ENCODE measurements at regions not wholly inside any gene's neighbourhood (a gene's known extent, or its start where the extent isn't known, plus 50 kb on each side); places are given as distances from the start of the nearest gene placed in this dataset.
"Not testable (repeated sequence)": the region's sequence is repeated elsewhere in the genome, so short reads cannot be mapped to it uniquely, and the experiment has no call there.

GRCh38 chr1:83065952-83066727 lies 932.8 kb downstream of the TTLL7 start:
- DNase-seq: no peak

GRCh38 chr1:83064589-83065242 lies 934.2 kb downstream of the TTLL7 start:
- no peak for DNase-seq

GRCh38 chr1:83060651-83061390 lies 938.1 kb downstream of the TTLL7 start:
- peak; percentile 87 for DNase-seq

GRCh38 chr1:83060221-83060620 lies 938.7 kb downstream of the TTLL7 start:
- DNase-seq: peak; percentile 32

GRCh38 chr1:83058327-83058726 lies 940.6 kb downstream of the TTLL7 start:
- no peak for DNase-seq

- DNase-seq: no peak
Observed at GRCh38 chr1:83055391-83056170, 943.4 kb downstream of the TTLL7 start.

- DNase-seq: no peak
Observed at GRCh38 chr1:83053446-83053845, 945.5 kb downstream of the TTLL7 start.

- DNase-seq: no peak
Observed at GRCh38 chr1:83052865-83053264, 946.1 kb downstream of the TTLL7 start.

GRCh38 chr1:83051053-83051452 lies 947.9 kb downstream of the TTLL7 start:
- DNase-seq: not testable (repeated sequence)

GRCh38 chr1:83043244-83043643 lies 955.7 kb downstream of the TTLL7 start:
- DNase-seq: no peak

- not testable (repeated sequence) for DNase-seq
Observed at GRCh38 chr1:83039091-83039490, 959.8 kb downstream of the TTLL7 start.

- DNase-seq: no peak
Observed at GRCh38 chr1:83034851-83035250, 964.1 kb downstream of the TTLL7 start.

- DNase-seq: no peak
Observed at GRCh38 chr1:83033682-83034081, 965.2 kb downstream of the TTLL7 start.

- no peak for DNase-seq
Observed at GRCh38 chr1:83029916-83030315, 969.0 kb downstream of the TTLL7 start.

GRCh38 chr1:83029050-83029449 lies 969.9 kb downstream of the TTLL7 start:
- no peak for DNase-seq

GRCh38 chr1:83028467-83028866 lies 970.5 kb downstream of the TTLL7 start:
- DNase-seq: no peak

- no peak for DNase-seq
Observed at GRCh38 chr1:83027511-83027910, 971.4 kb downstream of the TTLL7 start.

- no peak for DNase-seq
Observed at GRCh38 chr1:83026745-83027144, 972.2 kb downstream of the TTLL7 start.

- DNase-seq: no peak
Observed at GRCh38 chr1:83024251-83024767, 974.6 kb downstream of the TTLL7 start.

- DNase-seq: no peak
Observed at GRCh38 chr1:83023212-83023611, 975.7 kb downstream of the TTLL7 start.

GRCh38 chr1:83022206-83022605 lies 976.7 kb downstream of the TTLL7 start:
- no peak for DNase-seq

- no peak for DNase-seq
Observed at GRCh38 chr1:83017701-83018100, 981.2 kb downstream of the TTLL7 start.

- DNase-seq: no peak
Observed at GRCh38 chr1:83017276-83017675, 981.7 kb downstream of the TTLL7 start.

Data from femur (tissue), 1 donor.